Gastroesophageal sphincter (tissue), 3 donors: ENCODE measurements at regions not wholly inside any gene's neighbourhood (a gene's known extent, or its start where the extent isn't known, plus 50 kb on each side); places are given as distances from the start of the nearest gene placed in this dataset.

Experiments used
- EP300 ChIP-seq: sonication (generic); formaldehyde crosslinking; IDR thresholded peaks from one replicate; pipeline ENCODE4 v1.6.1; 2017; ENCODE audit warnings: antibody characterized with exemption, mild to moderate bottlenecking
- POLR2A ChIP-seq, 2 donors: fragments of 450-650 bp; IDR thresholded peaks; one replicate each; pipeline ENCODE4 v1.6.1; 2017; ENCODE audit warnings: antibody characterized with exemption in 2 of 2, mild to moderate bottlenecking in 2 of 2, moderate library complexity in 1 of 2
- POLR2AphosphoS5 ChIP-seq: sonication (generic); formaldehyde crosslinking; IDR thresholded peaks from one replicate; pipeline ENCODE4 v1.6.1; 2017; ENCODE audit warnings: antibody characterized with exemption
- TF ChIP-seq, protein P1 (sequence below), 4 experiments: fragments of 200-600 bp in 2 of 4; fragments of 450-650 bp in 2 of 4; sonication (generic) in 1 of 4; IDR thresholded peaks; one replicate each; pipeline ENCODE4 v1.5.1; 2017 to 2019; ENCODE audit warnings: antibody characterized with exemption in 4 of 4, mild to moderate bottlenecking in 2 of 4, moderate library complexity in 2 of 4

GRCh38 chr18:60965856-60966255 is 367.4 kb upstream of the CDH20 start:
- TF ChIP-seq POLR2AphosphoS5 (no peak), POLR2A (IDR thresholded peaks at IDR 0.05) (no peak), EP300 (no peak)
- TF ChIP-seq, protein P1, sequence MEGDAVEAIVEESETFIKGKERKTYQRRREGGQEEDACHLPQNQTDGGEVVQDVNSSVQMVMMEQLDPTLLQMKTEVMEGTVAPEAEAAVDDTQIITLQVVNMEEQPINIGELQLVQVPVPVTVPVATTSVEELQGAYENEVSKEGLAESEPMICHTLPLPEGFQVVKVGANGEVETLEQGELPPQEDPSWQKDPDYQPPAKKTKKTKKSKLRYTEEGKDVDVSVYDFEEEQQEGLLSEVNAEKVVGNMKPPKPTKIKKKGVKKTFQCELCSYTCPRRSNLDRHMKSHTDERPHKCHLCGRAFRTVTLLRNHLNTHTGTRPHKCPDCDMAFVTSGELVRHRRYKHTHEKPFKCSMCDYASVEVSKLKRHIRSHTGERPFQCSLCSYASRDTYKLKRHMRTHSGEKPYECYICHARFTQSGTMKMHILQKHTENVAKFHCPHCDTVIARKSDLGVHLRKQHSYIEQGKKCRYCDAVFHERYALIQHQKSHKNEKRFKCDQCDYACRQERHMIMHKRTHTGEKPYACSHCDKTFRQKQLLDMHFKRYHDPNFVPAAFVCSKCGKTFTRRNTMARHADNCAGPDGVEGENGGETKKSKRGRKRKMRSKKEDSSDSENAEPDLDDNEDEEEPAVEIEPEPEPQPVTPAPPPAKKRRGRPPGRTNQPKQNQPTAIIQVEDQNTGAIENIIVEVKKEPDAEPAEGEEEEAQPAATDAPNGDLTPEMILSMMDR (IDR thresholded peaks at IDR 0.05) = no peak
